Gastroesophageal sphincter (tissue), 3 donors: ENCODE measurements at regions not wholly inside any gene's neighbourhood (a gene's known extent, or its start where the extent isn't known, plus 50 kb on each side); places are given as distances from the start of the nearest gene placed in this dataset.

Experiments used
- EP300 ChIP-seq: sonication (generic); formaldehyde crosslinking; IDR thresholded peaks from one replicate; pipeline ENCODE4 v1.6.1; 2017; ENCODE audit warnings: antibody characterized with exemption, mild to moderate bottlenecking
- POLR2A ChIP-seq, 2 donors: fragments of 450-650 bp; IDR thresholded peaks; one replicate each; pipeline ENCODE4 v1.6.1; 2017; ENCODE audit warnings: antibody characterized with exemption in 2 of 2, mild to moderate bottlenecking in 2 of 2, moderate library complexity in 1 of 2
- POLR2AphosphoS5 ChIP-seq: sonication (generic); formaldehyde crosslinking; IDR thresholded peaks from one replicate; pipeline ENCODE4 v1.6.1; 2017; ENCODE audit warnings: antibody characterized with exemption
- TF ChIP-seq, protein P1 (sequence below), 4 experiments: fragments of 200-600 bp in 2 of 4; fragments of 450-650 bp in 2 of 4; sonication (generic) in 1 of 4; IDR thresholded peaks; one replicate each; pipeline ENCODE4 v1.5.1; 2017 to 2019; ENCODE audit warnings: antibody characterized with exemption in 4 of 4, mild to moderate bottlenecking in 2 of 4, moderate library complexity in 2 of 4

DNA sequence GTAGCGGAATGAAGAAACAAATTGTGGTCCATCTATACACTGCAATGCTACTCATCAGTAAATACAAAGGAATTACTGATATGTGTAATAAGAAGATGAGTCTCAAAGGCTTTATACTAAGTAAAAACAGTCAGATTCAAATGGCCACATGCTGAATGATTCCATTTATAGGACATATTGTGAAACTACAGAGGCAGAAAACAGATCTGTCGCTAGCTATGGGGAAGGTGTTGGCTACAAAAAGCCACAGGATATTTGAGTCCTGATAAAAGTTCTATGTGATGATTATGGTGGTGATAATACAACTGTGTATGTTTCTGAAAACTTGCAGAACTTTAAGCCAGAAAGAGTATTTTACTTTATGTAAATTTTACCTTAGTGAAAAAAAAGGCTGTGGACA is 313.2 kb downstream of the HDGFL1 start:
- TF ChIP-seq, protein P1, sequence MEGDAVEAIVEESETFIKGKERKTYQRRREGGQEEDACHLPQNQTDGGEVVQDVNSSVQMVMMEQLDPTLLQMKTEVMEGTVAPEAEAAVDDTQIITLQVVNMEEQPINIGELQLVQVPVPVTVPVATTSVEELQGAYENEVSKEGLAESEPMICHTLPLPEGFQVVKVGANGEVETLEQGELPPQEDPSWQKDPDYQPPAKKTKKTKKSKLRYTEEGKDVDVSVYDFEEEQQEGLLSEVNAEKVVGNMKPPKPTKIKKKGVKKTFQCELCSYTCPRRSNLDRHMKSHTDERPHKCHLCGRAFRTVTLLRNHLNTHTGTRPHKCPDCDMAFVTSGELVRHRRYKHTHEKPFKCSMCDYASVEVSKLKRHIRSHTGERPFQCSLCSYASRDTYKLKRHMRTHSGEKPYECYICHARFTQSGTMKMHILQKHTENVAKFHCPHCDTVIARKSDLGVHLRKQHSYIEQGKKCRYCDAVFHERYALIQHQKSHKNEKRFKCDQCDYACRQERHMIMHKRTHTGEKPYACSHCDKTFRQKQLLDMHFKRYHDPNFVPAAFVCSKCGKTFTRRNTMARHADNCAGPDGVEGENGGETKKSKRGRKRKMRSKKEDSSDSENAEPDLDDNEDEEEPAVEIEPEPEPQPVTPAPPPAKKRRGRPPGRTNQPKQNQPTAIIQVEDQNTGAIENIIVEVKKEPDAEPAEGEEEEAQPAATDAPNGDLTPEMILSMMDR (IDR thresholded peaks at IDR 0.05), result no peak
- no peak for TF ChIP-seq EP300
- TF ChIP-seq POLR2A (IDR thresholded peaks at IDR 0.05), result no peak
- no peak for TF ChIP-seq POLR2AphosphoS5
